HG03159 (cell line): ENCODE measurements at regions not wholly inside any gene's neighbourhood (a gene's known extent, or its start where the extent isn't known, plus 50 kb on each side); places are given as distances from the start of the nearest gene placed in this dataset.

Source experiments
- ATAC-seq: cut with Tn5 transposase; IDR thresholded peaks from one replicate; pipeline ENCODE4 v1.9.1; 2021; ENCODE audit warnings: mild to moderate bottlenecking, moderate library complexity; ENCODE audit not compliant: unreplicated experiment

DNA sequence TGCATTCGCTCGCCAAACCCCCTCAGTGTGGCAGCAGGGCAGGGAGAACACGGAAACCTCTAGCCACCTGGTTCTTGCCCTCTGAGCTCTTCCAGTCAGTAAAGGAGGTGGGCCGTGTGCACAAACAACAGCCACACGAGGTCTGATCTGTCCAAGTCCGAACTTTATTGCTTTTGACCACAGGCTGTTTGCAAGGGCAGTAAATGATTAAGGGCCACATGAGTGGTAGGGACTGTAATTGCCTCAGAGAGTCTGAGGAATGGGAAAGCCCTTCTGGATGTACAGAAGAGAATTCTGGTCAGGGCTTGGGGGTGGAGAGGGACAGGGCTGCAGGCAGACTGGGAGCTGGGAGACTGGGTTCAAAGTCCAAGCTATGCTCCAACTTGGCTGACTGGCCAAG, 75.7 kb upstream of the LHX1 start:
- ATAC-seq, result no peak

DNA sequence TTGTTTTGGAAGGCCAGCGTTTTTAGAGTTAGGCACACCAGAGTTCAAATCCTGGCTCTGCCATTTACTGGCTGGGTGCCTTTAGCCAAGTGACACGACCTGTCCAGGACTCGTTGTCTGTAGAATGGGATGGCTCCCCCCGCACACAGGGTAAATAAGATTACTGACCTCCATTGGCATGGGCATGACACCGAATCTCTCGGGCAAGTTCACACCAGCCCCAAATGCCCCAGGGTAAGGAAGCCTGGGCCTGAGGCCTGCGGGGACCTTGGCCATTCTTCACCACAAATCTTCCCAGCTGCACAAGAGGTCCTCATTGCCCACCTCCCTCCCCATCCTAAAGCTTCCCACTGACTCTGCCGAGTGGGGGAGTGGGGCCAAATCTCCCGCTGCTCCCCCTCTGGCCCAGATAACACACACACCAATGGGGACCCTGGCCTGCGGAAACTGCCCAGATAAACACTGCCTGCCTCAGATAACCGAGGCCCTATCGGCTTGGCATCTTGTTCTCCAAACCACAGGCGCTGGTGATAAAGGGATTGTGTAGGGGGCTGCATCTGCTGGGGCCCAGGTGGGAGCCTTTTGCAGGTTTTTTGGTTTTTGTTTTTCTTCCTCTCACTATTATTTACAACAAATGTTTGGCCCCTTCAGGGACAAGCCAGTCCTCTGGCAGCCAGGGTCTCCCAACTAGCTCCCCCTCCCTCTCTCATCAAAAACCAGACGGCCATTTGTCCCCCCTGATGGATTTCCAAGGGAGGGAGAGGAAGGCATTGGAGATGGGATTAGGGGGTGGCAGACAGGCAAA, 75.0 kb upstream of the LHX1 start:
- no peak for ATAC-seq

DNA sequence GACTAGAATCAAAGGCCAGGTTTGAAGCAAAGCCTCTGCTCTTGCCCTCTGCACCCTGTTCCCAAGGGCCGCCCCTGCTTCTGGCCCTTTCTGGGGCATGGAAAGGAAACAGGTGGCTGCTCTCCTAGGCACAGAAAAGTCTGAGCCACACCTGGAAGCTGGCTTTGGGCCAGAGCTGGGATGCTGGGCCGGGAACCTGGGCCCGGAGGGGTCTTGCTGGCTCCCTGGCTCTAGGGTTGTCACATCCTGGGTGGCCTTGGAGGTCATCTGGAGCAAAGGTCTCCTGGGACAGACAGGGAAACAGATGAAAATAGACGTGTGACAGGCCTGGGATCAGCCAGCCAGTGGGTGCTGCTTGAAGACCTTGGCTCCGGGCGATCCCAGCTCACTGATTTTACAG, 74.1 kb upstream of the LHX1 start:
- no peak for ATAC-seq

DNA sequence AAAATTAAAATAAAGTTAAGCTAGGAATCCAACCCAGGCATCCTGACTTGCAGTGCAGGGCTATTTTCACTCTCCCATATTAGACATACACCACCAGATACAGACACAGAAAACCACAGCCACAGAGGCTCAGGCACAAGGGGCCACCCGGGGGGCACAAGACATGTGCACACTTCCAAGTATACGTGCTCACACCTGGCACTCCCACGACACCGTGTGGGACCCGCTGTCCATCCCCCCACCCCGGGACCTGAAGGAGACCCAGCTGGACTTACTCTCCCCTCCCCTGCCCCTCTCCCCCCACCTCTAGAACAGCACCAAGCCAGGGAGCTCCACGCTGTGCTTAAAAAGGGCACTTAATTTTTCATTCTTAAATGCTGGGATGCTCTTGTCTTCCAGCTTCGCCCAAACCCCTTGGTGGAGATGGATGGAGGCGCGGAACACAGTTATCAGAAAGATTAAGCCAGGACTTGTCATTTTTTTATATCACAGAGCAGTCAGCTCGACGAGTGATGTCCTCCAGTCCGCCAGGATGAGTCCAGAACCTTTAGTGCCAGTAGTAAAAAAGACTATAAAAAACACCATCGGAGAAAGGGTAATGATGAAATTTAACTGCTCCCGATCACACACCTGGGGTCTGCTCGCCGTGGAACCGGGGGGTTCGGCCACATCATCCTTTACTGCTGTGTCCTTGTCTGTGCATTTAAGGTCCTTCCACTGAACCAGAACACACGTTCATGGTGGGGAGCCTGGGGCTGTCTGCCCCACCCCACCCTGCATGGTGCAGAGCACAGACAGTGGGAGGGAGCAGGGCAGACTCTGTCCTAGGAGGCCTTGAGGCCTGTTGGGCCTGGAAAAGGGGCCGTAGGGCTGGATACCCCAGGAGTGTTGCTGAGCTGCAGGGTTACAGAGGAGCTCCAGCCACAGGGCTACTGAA, 73.3 kb upstream of the LHX1 start:
- no peak for ATAC-seq

DNA sequence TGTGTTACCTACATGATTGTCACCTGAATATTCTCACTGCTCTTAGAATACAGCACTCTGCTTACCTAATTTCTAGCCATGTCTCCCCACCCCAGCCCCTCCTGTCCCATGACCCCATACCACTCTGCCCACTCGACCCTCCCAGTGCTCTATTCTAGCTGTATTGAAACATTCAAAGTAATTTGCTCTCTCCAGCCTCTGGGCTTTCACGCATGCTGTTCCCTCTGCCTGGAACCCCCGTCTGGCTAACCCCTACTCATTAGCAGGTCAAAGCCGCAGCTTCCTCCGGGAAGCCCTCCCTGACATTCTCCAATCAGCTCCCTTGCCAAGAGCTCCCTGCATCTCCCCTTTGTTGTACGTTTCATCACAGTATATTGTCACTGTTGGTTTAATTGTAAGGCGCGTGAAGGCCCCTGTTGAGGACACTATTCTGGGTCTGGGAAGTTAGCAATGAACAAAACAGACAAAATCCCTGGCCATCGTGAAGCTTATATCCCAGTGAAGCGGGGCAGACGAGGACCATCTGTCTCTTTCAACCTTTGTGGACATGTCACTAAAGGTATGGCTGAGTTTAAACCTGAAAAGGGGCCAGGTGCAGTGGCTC, 72.3 kb upstream of the LHX1 start:
- ATAC-seq, result no peak

DNA sequence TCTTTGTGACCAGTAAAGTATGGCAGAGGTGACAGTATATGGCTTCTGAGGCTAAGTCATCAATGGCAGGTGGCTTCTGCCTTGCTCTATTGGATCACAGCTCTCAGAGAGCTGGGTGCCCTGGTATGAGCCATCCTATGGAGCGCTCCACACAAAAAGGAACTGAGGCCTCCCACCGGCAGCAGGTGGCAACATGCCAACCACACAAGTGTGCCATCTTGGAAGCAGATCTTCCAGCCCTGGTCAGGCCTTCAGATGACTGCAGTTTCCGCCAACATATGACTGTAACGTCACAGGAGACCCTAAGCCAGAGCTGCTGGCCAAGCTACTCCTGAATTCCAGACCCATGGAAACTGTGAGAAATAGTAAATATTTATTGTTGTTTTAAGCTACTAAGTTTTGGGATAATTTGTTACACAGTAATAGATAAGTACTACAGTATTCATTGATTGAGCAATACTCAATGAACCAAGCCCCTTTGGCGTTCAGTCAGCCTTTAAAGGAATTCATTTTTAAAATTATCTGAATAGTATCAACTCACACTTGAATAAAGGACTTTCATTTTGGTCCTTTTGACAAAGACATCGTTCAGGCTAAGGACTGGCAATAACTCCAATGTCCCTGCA, 69.4 kb upstream of the LHX1 start:
- ATAC-seq, result no peak

DNA sequence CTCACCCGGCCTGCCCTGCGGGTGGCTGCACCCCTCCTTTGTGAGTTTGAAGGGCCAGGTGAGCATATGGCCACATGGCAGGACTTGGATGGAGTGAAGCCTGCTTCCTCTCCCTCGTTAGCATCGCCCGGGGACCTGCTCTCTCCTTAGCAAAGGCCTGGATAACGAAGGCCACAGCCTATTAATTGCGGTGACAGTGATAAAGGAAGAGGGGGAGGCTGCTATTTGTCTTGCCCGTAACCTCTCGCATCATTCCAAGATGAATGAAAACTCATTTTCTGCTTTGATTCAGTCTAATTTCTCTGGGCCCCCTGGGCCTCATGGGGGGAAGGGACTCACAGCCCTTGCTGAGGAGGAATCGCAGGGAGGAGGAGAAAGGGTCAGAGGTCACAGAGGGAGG, 68.5 kb upstream of the LHX1 start:
- no peak for ATAC-seq

DNA sequence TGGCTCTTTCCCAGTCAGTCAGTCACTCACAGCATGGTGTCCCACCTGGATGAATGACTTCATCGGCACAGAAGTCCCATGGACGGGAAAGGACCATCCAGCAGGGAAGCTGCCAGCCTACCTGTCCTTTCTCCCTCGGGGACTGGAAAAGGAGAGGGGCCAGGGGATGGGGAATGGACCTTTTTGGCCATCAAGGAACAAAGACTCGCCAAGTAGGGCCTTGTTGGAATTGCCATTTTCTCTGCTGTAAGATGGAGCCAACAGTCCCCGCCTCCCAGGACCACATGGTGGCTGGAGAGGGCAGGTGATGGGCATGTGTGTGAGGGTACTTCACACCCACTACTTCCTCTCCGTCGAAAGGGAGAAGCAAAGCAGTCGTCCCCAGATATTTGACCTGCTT, 67.8 kb upstream of the LHX1 start:
- ATAC-seq, result no peak

DNA sequence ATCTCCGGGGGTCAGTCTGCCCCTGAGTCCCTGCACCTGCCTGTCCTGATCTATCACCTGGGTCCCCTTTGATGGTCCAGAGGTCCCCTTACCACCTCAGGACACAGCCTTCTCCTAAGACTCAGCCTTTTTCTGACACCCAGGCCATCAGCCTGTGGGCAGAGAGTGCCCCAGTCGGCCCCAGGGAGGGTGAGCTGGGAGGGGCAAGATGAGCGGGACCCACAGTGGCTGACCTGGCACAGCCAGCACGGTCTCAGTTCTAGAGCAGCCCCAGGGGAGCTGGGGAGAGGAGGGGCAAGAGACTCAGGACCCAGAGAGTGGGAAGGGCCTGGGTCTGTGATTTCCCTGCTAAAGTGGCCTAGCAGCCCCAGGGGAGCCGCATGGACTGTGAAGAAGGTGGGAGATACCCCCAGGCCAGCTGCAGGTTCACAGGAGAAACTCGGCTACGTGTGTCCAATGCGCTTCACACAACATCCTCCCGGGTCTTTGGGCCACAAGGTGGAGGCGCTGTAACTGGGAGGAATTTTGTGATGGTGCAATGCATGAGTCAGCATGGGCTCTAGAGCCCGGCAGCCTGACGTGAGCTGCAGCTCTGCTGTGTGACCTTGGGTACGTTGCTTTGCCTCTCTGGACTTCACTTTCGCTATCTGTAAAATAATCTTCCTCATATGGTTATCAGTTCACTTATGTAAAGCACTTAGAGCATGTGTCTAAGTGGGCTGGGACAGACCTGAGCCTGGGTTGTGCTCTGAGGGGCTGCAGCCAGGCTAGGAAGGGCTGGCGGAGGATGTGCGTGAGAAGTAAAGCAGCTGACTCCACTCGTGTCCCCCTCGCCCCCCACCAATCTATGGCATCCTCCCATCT, 67.2 kb upstream of the LHX1 start:
- ATAC-seq, result no peak

DNA sequence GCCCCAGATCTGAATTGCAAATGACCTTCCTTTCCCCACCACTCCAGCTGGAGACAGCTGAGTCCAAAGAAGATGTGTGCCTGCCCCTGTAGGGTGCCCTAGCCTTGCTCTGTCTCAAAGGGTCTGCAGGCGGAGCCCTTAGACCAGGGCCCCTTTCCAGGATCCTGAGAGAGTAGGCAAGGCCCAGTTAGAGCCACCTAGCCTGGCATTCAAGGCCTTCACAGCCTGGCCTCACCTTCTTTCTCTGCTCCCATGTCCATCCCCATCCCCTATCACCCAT, 66.6 kb upstream of the LHX1 start:
- ATAC-seq, result no peak

DNA sequence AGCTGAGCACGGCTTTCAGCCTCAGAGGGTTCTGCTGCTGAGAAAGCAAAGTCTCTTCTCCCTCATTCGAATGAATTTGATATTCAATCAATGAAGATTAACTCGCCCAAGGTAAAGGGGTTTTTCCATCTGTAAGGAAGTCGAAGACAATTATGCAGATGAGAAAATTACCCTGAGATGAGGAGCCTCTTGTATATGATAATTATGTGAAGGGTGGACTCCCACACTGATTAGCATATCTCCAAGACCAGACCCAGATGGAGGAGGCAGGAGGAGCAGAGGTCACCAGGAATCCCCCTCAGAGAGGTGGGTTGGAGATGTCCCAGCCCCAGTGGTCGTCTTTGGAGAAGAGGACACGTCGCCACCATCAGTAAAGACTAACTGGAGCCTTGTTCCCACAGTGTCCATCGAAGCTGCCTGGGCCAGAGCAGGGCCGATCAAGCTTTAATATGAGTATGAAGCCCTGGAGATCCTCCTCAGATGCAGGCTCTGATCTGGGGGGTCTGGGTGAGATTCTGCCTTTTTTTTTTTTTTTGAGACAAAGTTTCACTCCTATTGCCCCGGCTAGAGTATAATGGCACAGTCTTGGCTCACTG, 61.5 kb upstream of the LHX1 start:
- ATAC-seq, result no peak

DNA sequence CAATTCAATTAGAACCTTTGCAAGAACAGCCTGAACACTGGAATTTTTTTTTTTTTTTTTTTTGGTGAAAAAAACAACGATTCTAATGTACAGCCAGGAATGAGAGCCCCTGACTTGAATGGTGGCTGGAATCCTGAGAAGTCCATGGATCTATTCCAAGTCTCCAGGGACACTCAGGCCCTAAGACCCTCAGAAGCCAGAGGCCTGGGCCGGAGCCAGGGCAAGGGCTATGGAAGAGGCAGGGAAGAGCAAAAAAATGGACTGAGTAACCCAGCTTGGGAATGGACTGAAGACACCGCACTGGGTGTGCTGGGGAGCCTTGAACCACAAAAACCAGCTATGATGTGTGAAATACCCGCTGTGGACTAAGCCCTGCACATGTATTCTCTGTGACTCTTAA, 60.3 kb upstream of the LHX1 start:
- no peak for ATAC-seq

DNA sequence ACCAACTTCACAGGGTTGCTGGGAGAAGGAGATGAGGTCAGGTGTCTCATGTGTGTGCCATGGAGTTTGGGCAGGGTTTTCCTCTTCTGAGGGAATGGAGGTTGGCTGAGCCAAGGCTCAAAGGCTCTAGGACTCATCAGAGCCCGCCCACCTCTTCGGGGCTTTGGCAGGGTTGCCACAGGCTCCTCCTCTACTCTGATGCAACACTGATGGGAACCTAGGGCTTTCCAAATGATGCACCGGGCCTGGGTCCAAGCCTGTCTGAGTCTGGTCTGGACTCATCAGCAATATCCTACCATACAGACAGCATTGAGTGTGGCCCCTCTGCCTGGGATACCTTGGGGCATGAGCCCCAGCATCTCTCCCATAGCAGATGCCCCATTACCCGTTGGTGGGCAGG, 59.5 kb upstream of the LHX1 start:
- ATAC-seq, result no peak

DNA sequence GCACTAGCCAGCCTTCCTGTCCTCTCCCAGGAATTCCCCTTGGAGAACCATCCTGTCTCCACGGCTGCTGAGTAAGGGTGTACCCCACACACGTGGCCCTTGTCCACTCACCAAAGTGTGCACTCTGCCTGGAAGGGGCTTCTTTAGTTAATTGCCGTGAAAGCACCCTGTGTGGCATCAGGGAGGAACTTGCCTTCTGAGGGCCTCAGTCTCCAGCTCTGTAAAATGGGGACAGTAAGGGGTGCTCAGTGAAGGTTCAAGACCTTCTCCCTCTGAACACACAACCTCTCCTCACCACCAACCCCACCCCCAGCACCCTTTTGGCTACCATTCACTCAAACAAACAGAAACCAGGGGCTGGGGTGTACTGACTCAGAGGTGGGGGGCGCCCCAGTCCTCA, 59.1 kb upstream of the LHX1 start:
- ATAC-seq, result no peak

DNA sequence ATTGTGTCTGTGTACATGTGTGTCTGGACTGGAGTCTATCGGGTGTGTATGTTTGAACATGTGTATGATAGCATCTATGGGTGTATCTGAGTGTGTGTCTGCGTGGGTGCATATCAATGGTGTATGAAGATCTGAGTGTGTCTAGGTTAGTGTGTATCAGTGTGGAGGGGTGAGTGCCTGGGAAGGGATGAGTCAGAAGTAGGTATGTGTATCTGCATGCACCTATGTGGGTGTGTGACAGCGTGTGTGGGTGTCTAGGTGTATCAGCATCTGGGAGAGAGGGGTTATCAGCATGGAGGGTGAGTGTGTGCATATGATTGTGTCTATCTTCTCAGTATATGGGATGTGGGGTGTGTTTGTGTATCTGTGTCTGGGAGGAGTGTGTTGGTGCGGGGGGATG, 58.2 kb upstream of the LHX1 start:
- ATAC-seq, result no peak

DNA sequence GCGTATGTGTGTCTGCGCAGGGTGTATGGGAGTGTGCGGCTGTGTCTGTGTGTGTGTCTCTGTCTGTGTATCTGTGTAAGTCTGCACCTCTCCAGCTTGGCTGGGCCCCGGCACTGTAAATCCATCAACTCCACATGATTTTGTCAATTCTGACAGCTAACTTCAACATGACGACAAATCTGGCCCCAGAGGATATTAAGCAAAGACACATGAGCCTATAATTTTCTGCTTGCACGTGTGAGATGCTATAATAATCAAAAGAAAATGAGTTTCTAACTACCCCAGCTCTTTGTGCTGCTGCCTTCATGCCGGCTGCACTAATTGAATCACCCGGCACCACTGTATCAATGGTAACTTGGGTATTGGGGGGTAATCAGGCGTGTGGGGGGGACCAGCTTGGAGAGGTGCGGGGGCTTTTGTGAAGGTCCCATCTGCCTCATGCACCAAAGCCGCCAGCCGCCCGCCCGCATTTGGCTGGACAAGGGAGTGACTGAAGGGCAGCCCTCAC, 57.6 kb upstream of the LHX1 start:
- no peak for ATAC-seq

DNA sequence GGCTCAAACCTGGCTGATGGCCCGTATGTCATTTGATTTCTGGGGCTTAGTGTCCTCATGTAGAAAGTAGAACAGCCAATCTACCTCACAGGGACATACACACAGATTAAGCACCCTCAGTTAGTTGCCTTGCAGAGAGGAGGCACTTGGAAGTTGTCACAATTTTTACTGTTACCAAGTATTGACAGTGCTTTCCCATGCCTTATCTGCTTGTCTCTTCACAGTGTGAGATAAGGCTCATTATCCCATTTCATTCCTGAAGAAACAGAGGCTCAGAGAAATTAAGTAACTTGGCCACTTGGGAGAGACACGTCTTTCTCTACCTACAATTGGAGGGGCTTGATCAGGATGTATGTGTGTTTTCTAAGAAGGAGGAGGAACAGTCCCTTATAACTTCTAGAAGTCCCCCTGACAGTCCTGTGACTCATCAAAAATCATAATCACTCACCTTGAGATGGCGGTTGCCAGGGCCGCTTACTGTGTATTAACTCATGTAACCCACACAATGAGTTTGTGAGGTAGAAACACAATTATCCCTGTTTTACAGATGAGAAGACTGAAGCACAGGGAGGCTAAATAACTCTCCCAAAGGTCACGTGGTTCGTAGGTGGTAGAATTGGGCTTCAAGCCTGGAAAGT, 56.9 kb upstream of the LHX1 start:
- no peak for ATAC-seq

DNA sequence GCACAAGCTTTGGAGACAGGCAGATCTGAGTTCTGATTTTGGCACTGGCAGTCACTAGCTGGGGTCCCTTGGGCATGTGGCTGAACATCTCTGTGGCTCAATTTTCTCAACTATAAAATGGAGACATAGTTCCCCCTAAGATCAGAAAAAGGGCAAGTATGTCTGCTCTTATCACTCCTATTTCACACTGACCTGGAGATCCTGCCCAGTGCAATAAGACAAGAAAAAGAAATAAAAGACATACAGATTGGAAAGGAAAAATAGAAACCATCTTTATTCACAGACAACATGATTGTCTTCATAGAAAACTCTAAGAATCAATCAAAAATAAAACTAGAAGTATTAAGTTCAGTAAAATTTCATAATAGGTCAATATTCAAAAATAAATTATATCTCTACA, 56.0 kb upstream of the LHX1 start:
- ATAC-seq, result no peak

DNA sequence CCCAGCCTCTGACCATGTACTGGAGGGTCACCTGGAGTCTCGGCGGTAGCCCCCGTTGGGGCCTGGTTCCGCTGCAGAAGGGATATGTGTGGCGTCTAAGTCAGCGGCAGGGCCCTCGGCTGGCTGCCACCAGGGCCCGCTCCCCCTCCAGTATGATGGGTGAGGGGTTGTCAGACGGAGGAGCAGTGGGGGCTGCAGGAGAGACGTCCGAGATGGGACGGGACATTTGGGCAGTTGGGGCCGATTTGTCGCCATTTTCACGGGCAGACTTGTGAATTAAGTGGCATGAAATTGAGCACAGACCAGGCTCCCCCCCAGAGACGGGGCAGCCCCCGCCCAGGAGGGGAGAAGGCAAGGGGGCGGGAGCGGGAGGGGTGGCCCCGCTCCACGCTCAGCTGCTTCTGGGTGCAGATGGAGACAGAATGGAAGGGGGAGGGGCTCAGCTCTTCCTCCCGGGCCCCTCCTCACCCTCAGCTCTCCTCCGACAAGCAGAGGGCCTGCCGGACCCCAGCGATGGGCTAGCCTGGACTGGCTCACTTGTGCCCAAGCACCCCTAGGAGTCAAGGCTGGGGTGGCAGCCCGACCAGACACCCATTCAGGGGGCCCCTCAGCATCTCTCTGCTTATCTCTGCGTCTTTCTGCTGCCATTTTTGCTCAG, 52.7 kb upstream of the LHX1 start:
- ATAC-seq, result no peak
